HG03439 (cell line): ENCODE measurements at regions not wholly inside any gene's neighbourhood (a gene's known extent, or its start where the extent isn't known, plus 50 kb on each side); places are given as distances from the start of the nearest gene placed in this dataset.
A peak's percentile ranks its signal among the peaks of the same experiment; 100 is the strongest.

Source experiments
- ATAC-seq: cut with Tn5 transposase; IDR thresholded peaks from one replicate; pipeline ENCODE4 v1.9.1; 2021; ENCODE audit warnings: mild to moderate bottlenecking, moderate library complexity; ENCODE audit not compliant: unreplicated experiment

DNA sequence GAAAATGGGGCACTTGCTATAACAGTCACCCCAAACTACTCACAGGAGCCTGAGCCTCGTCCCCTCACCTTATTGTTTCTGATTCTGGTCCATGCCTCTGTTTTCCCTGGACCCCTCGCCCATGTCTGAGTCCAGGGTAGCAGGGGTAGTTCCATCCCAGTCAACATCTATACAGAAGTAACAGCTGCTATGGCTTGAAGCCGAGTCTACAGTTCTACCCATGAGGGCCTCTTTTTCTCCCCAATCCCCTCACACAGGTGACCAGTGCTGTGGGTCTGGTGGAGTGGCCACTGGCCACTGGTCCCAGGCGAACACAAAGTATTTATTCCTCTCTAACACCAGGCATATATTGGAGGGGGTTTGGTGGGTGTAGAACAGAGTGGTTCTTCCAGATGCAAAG lies 116.4 kb downstream of the ZNF280B start:
- no peak for ATAC-seq

GRCh38 chr22:22394591-22394990 lies 114.0 kb downstream of the ZNF280B start:
- ATAC-seq, result no peak

DNA sequence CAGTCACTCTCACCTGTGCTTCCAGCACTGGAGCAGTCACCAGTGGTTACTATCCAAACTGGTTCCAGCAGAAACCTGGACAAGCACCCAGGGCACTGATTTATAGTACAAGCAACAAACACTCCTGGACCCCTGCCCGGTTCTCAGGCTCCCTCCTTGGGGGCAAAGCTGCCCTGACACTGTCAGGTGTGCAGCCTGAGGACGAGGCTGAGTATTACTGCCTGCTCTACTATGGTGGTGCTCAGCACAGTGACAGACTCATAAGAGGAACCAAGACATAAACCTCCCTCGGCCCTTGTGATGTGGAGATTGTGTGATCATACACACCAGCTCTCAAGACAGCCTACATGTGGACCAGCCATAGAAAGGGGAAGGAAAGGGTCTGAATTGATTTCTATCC lies 113.3 kb downstream of the ZNF280B start:
- ATAC-seq, result no peak

DNA sequence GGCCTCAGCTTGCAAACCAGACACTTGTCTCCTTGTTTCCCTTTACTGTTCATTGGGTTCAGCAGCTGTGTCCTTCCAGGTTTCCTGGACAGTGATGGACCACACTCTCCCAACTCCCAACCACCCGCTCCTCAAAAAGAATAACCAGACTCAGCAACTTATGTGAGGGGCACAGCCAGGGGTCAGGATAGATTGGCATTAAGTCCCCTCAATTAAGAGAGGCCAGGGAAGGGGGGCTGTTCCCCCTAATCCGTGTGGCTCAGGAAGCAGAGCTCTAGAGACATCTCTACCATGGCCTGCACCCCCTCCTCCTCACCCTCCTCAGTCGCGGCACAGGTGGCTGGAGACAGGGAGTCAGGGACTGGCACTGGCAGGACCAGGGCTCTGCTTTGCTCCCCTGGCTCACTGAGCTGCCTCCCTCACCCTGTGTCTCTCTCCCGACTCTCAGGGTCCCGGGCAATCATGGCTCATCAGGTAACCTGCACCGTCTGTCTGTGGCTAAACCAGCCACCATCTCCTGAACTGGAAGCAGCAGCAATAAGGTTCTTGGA lies 111.7 kb downstream of the ZNF280B start:
- ATAC-seq, result no peak

DNA sequence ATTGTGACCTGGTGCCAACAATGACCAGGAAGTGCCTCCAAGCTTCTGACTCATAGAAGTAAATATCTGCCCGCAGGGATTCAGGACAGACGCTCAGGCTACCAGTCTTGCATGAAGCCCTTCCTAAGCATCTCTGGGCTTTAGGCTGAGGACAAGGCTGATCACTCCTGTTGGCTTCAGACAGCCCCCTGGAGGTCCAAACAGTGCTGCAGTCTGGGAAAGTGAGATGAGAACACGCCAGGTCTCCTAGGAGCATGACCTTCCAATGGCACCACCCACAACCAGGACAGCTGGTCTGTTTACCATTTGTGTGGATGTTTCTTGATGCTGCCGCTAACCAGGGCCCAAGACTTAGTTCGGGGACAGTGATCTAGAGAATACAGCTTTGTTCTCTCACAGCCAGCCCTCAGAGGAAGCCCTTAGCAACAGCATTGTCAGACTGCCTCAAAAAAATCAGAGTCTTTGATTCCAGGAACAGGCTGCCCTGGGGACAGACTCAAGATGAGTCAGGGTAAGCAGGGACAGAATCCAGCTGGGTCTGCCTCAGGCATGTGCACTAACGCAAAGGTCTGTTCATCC lies 111.2 kb downstream of the ZNF280B start:
- no peak for ATAC-seq

DNA sequence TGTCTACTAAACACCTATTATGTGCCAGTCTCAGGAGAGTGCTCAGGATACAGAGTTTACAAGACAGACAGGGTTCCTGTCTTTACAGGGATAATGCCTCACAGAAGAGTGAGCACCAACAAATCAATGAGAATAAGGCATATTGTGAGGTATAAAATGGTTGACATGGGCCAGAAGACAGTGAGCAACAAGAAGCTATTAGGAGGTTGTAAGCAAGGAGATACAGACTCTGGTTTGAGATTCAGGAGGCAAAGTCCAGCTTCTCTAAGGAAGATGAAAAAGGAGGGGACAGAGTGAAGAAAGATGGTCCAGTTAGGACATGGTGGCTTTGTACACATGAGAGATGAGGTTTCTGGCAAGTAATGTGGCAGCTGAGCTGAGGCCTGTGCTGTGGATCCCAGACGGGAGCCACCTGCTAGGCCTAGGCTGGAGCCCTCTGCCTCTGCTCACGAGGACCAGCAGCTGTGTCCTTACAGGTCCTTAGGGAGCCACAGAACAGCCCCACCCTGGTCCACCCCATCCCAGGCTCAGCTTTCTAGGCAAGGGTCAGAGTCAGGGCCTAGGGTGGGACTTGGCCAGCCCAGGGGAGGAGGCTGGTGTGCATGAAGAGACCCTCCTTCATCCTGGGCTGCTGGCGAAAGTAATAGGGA lies 110.5 kb downstream of the ZNF280B start:
- ATAC-seq, result no peak

DNA sequence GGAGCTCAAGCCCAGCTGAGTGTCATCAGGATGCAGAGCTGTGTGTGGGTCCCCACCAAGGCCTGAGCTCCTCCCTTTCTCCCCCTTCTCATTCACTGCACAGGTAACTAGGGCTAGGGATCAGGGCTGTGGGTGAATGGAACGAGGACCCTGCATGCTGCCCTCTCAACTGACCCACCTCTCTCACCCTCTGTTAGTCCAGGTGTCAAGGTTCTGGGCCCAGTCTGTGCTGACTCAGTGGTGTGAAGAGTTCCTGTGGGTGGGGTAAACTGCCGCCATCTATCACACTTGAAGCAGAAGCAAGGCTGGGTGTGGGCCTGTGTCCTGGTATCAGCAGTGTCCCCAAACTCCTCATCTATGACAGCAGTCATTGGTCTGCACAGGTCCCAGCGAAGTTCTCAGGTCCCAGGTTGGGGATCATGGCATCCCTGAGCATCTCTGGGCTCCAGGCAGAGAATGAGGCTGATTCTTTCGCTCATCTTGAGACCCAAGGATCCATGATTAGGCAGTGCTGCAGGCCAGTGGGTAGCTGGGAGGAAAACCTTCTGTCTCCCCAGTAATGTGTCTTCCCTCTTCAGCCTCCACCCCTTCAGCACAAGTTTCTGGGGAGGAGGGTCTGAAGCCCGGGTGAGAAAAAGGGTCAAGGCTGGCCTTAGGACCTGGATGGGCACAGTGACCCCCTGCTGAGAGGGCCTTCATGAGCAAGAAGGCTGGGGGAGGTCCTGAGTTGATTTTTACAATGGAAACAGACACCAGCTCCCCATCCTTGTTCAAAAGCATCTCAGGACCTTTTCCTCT lies 109.8 kb downstream of the ZNF280B start:
- ATAC-seq, result no peak

DNA sequence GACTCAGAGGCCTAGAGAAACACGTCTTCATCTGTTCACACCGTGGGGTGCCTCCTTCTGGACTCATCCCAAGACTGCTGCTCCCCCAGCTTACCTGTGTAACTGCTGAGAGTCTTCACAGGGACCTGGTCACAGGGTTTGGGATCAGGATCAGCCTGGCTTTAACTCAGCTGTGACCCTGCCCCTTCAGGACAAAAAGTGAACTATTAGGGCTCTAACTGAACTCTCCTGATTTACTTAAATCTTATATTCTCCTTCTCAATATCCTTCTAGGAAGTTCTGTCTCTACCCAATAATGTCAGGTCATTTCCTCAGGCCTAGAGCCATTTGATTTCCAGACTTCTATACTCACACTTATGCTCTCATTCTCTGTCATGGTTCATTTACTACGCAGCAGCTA lies 108.4 kb downstream of the ZNF280B start:
- ATAC-seq, result no peak

GRCh38 chr22:22400964-22401363 lies 107.6 kb downstream of the ZNF280B start:
- no peak for ATAC-seq

DNA sequence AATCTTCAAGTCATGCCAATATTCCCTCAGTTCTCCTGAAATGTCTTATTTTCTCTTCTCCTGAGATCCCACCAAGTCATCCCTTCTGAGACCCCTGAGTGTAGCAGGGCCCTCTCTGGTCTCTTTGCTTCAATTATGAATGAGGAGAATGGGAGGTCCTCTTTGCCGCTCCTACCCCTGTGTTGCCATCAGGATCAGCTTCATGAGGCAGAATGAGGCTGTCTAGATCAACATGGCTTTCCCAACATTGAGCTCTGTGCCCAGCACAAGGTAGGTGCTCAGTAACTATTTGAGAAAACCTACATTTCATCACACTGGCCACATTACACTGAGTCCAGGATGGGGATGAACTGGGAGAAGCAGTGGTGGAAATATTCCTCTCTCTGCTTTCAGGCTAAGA lies 107.2 kb downstream of the ZNF280B start:
- no peak for ATAC-seq

- ATAC-seq, result no peak
Measured at GRCh38 chr22:22403306-22403705, 105.2 kb downstream of the ZNF280B start.

DNA sequence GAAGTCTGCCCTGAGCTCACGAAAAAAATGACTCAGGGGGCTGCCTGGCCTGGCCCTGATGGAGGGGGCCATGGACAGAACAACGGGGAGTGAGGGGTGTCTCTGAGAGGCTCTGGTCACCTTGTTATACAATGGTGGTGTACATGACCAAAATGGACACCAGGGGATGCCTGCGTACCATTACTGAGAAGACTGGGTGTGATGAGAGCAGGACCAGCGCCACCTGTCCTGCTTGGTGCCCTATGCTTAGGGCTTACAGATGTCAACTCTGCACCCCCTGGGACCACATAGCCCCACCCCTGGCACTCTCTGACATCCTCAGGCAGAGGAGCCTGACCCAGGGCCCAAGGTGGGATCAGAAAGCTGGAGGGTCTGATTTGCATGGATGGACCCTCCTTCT lies 104.8 kb downstream of the ZNF280B start:
- ATAC-seq, result no peak

DNA sequence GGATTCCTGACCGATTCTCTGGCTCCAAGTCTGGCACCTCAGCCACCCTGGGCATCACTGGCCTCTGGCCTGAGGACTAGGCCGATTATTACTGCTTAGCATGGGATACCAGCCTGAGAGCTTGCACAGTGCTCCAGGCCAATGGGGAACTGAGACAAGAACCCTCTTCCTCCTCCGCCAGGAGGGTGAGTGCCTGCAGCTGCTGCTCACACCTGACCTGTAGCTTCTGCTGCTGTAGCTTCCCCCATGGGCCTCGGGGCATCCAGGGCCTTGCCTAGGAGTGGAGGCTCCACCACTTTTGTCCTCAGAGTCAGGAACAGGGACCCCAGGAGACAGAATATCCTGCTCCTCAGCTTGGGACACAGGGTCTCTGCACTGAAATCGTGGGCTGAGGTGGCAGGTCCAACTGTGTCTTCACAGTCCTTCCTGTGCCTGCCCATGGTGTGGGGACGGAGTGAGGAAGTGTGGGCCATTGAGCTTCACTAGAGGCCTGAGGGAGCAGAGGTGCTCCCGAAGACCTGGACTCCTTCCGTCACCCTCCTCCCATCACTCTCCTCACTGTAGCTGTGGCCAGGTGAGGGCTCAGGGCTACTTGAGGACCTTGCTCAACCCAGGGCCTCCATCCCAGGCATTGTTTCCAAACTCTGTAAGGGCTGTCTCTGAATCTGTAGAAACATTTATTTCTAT lies 103.8 kb downstream of the ZNF280B start:
- no peak for ATAC-seq

- ATAC-seq, result no peak
Measured at GRCh38 chr22:22406445-22407027, 102.0 kb downstream of the ZNF280B start.

GRCh38 chr22:22407061-22407460 lies 101.5 kb downstream of the ZNF280B start:
- no peak for ATAC-seq

GRCh38 chr22:22408269-22408668 lies 100.3 kb downstream of the ZNF280B start:
- no peak for ATAC-seq

DNA sequence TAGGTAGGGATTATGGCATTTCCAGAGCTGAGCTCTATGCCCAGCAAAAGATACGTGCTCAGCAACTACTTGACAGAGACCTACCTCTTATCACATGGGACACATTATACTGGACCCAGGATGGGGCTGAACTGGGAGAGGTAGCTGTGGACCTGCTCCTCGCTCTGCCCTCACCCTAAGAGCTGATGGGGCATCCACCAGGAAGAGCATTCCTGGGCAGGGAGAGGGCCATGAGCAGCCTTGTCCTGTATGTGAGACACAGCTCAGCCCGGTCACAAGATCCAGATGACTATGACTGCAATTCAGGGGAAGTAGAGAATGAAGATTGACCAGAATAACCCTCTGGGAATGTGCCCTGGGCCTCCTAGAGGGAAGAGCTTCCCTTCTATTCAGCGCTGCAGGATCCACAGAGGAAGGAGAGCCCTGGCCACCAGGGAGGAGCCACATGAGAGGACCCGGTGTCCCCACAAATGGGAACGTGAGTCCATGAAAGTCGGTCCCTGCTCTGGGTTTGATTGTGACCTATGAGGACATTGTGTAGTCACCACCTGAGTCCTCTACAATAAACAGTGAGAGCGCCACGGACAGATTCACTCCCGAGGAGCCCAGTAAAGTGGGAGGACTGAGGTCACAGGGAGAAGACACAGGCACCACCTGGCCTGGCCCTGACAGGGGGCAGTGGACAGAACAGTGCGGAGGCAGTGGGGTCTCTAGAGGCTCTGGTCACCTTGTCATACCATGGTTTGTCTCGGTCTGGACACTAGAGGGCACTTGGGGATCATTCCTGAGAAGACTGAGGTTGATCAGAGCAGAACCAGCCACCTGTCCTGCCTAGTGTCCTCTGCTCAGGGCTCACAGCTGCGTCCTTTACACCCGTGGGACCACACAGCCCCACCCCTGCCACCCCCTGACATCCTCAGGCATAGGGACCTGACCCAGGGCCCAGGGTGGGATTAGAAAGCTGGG lies 99.5 kb downstream of the ZNF280B start:
- ATAC-seq, result peak; percentile 56

DNA sequence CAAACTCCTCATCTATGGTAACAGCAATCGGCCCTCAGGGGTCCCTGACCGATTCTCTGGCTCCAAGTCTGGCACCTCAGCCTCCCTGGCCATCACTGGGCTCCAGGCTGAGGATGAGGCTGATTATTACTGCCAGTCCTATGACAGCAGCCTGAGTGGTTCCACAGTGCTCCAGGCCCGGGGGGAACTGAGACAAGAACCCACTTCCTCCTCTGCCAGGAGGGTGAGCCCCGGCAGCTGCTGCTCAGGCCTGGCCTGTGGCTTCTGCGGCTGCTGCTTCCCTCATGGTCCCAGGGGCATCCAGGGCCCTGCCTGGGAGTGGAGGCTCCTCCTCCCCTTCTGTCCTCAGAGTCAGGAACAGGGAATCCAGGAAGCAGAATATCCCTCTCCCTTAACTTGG lies 98.4 kb downstream of the ZNF280B start:
- ATAC-seq, result no peak

DNA sequence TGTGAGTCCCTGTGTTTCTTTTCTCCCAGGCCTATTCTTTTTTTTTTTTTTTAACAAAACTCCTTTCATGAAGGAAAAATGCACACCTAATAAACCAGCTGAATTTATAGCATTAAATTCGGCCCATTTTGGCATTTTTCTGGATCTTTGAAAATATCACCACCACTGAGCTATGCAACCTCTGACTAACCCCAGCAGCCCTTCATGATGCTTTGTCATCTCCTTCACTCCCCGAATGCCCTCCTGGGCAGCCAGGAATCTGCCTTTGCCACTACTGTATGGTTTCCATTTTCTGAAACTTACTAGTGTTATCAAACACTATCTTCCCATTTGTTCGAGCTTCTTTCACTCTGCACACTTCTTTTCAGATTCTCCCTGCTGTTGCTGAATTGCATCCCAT lies 97.9 kb downstream of the ZNF280B start:
- no peak for ATAC-seq

GRCh38 chr22:22414266-22414665 lies 94.3 kb downstream of the ZNF280B start:
- no peak for ATAC-seq
